HG03135 (cell line): ENCODE measurements at regions not wholly inside any gene's neighbourhood (a gene's known extent, or its start where the extent isn't known, plus 50 kb on each side); places are given as distances from the start of the nearest gene placed in this dataset.

Experiments used
- ATAC-seq: cut with Tn5 transposase; IDR thresholded peaks from one replicate; pipeline ENCODE4 v1.9.1; 2021; ENCODE audit warnings: mild to moderate bottlenecking, moderate library complexity; ENCODE audit not compliant: unreplicated experiment

DNA sequence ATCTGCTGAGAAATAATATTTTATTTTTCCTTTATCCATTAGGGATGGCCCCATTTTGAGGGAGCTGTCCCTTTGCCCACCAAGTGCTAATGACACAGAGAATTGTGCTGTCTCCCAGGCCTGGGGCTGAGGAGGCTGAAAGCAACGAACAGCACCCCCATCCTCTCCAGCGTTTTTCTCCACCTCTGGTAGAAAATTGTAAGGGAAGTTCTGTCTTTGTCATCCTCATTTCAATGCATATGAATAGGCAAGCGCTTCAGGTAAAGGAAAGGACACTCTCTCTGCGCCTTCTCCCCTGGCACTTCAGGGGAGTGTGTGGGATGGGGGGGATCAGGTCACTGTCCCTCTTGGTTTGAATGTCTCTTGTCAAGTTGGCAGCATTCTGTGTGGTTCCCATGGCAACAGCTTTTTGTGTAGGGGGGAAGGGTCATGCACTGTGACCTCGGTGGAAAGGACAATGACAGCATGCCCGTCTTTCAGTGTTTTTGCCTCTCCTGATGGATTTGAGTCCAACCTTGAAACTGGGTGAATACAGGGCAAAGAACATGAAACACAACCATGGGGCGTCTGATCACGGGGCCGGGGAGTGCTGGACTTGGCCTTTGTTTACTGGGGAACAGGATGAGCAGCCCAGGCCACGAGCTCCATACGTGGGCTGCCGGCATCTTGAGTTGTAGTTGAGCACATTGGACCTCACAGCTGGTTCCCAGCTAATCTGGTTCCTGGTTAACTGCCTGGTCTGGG, 230.2 kb downstream of the VRK1 start:
- ATAC-seq, result no peak

DNA sequence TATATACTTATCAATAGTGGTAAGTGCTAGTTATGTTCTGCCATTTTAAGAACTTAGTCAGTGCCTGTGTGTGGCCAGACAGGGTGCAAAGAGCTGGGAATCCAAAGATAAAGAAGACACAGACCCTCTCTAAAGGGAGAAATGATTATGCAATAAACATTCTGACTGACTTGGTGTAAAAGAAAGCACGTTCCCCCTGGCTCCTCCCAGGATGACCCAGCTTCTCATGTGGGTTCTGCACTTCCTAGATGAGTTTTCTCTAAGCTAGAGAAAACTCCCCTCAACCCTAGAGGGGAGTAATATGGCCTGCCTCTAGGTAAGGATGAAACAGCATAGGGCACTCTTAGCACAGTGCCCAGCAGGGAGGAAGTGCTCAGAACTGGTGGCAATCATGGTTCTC, 231.2 kb downstream of the VRK1 start:
- no peak for ATAC-seq

DNA sequence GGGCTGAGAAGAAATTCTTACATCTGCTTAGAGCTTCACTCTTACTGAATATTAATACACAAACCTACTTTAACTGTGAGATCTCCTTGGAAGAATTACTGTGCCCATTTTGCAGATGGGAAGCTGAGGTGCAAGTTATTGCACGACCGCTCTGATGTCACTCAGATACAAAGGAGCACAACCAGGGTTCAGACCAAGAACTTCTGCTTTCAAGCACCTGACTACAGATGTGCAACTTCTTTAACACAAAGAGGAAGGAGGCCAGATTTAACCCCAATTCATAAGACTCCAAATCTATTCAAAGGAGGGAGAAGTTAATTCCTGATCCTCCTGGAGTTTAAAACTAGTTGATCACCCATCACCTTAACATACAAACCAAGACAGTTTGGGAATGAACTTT, 232.6 kb downstream of the VRK1 start:
- no peak for ATAC-seq

DNA sequence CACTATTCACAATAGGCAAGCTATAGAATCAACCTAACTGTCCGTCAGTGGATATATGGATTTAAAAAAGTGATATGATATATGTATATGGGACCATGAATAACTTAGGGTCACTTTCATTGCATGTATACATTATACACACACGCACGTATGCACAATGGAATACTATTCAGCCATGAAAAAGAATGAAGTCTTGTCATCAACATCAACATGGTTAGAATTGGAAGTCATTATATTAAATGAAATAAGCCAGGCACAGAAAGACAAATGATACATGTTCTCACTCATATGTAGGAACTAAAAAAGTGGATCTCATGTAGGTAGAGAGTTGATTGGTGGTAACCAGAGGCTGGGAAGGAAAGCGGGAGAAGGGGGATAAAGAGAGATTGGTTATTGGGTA, 234.3 kb downstream of the VRK1 start:
- ATAC-seq, result no peak

- ATAC-seq, result no peak
Observed at GRCh38 chr14:97033556-97034081, 236.4 kb downstream of the VRK1 start.

DNA sequence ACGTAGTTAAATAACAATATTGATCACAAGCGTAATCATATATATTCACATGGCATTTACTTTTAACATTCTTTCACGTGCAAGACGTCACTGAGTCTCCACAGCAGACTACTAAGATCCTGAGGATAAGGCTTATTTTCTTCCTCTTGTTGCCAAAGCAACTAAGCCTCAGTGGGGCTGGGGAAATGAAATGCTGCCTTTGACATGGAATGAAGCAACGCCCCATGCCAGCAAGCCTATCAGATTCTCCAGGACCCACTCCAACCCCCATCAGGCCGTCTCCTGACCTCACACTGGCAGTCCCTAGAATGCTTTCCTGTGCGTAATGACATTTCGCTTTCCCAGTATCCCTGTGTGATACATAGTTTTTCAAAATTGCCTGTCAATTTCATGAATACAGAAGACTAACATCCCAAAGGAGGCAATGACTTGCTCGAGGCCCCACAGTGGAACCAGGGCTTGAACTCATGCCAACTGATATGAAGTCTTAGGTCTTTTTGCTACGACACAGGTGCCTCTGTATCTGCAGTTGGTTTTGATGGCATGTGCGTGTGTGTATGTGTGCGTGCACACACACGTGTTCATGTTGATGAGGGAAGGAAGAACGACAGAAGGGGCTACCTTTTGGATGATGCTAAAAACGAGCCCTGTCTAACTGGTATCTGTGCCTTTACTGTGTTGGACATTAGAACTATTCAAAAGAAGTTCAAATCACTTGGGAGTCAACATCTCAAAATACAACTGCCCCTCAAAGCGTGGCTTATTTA, 239.1 kb downstream of the VRK1 start:
- no peak for ATAC-seq

GRCh38 chr14:97039717-97040363, 242.7 kb downstream of the VRK1 start:
- no peak for ATAC-seq

- ATAC-seq, result no peak
Observed at GRCh38 chr14:97046967-97047366, 249.8 kb downstream of the VRK1 start.

- ATAC-seq, result no peak
Observed at GRCh38 chr14:97052001-97052400, 254.8 kb downstream of the VRK1 start.

- no peak for ATAC-seq
Observed at GRCh38 chr14:97053941-97054340, 256.8 kb downstream of the VRK1 start.

- no peak for ATAC-seq
Observed at GRCh38 chr14:97055355-97055754, 258.2 kb downstream of the VRK1 start.

- ATAC-seq, result no peak
Observed at GRCh38 chr14:97056086-97056485, 258.9 kb downstream of the VRK1 start.

DNA sequence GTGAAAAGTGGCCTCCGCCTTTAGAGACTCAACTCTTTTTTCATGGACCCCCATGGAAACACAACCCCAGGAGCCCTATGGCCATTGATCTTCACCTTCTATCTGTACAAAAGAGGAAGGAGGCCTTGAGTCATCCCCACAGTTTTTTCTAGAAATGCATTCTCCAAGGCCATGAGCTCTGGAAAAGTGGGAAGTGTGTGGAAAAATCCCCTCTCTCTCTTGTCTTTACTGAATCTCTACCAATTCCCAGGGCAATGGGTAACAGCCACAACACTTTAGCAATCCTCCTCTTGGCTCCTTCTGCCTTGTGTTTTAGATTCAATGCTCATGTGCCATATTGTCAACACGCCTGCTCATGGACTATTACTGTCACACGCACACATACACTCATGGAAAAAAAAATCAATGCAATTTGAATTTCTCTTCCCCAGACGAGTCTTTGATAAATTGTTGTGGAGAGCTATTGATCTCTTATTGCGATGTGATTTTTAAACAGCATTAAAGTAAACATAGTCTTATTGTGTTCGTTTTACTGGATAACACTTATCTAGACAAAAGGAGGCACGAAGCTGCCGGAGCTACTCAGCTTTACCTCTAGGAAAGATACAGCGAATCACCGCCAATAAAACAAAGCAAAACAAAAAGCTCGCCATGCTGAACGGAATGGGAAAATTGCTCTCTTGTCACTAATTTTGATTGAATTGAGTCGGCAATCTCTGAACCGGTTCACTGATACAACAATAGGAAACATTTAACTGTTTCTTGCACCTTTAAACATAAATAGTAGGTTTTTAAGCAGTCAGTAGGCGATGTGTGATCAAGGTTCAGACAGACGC, 260.3 kb downstream of the VRK1 start:
- ATAC-seq, result no peak

DNA sequence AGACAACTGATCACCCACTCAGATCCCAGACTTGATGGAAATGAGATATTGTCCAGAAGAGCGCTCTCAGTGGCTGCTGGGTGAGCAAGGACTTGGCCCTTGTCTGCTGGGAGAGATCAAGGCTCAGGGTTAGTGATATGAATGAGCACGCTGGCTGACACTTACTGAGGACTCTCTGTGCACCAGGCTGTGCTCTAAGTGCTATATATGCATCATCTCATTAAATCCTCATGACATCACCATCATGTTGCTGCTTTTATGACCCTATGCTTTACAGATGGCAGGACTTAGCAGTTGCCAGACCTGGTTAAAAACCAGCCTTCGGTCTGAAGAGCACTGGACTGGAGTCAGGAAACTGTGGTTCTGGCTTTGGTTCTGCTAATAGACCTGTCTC, 260.9 kb downstream of the VRK1 start:
- ATAC-seq, result no peak

GRCh38 chr14:97058589-97058988, 261.4 kb downstream of the VRK1 start:
- no peak for ATAC-seq

GRCh38 chr14:97061198-97061597, 264.0 kb downstream of the VRK1 start:
- no peak for ATAC-seq

DNA sequence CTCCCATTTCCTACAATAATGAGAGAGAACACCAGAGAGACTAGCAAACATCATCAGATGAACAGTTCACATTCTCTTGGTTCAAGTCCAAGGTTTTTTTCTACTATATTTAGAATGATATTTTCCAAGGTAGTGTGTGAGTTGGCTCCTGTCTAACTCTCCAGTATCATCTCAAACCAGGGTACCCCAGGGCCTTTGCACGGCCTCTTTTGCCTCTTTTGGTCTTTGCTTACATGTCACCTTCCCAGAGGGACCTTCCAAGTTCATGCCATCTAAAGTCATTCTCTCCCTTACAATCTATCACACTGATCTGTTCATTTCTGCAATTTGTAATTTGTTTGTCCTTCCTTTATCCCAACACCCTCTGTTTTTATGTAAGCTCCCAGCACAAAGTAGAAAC, 264.5 kb downstream of the VRK1 start:
- no peak for ATAC-seq

DNA sequence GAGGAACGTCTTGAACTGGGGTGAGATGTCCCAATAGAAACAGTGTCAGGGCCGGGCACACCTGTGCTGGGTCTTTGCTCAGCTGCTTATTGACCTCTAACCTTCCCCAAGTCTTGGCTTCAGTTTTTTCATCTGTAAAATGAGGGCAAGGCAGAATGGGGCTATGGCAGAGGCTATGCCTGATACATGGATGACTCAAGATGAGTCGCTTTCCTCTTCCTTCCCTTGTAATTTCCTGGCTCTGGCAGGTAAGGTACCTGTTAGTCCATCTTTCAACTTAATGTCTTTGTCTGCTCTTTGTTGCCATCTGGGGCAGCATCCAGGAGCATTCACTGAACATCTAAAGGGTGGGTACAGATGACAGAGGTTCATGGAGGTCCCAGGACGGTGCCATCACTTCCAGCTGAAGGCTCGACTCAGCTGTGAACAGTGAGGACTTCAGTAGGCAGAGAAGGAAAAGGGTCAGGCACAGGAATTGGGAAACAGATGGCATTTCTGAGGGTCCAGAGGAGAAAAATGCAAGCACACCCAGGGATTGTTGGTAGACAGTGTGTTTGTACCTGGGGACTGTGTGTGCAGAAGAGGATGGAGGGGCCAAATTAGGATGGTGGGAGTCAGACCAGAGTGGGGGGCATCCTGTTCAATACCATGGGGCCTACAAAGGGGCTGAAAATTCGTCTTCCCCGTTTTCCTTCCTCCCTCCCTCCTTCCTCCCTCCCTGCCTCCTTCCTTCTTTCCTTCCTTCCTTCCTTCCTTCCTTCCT, 268.3 kb downstream of the VRK1 start:
- ATAC-seq, result no peak

GRCh38 chr14:97066068-97066899, 269.1 kb downstream of the VRK1 start:
- ATAC-seq, result no peak
